Left lung (tissue), 4 donors: ENCODE measurements at regions not wholly inside any gene's neighbourhood (a gene's known extent, or its start where the extent isn't known, plus 50 kb on each side); places are given as distances from the start of the nearest gene placed in this dataset.

ENCODE experiments used
- ATAC-seq: fragments of 200-7000 bp; cut with Tn5 transposase; one replicate; pipeline ENCODE4 v1.9.1; 2020; ENCODE audit warnings: moderate library complexity
- DNase-seq, 4 donors: peaks; one replicate each; pipeline ENCODE4 v3.0.0-alpha.2; 2013 to 2020
- H3K27ac ChIP-seq, 2 donors: fragments of 200-600 bp; sonication (generic) in 1 of 2; one replicate each; pipeline versions ENCODE4 v1.5.0 to v1.8.0; 2020 to 2021
- H3K27me3 ChIP-seq, 2 donors: fragments of 200-600 bp; sonication (generic) in 1 of 2; one replicate each; pipeline versions ENCODE4 v1.5.0 to v1.8.0; 2020 to 2021
- H3K36me3 ChIP-seq, 2 donors: fragments of 200-600 bp; sonication (generic) in 1 of 2; one replicate each; pipeline versions ENCODE4 v1.5.0 to v1.8.0; 2020 to 2021
- H3K4me1 ChIP-seq, 2 donors: fragments of 200-600 bp; one replicate each; pipeline ENCODE4 v1.8.0; 2021
- H3K4me3 ChIP-seq, 2 donors: fragments of 200-600 bp; sonication (generic) in 1 of 2; one replicate each; pipeline versions ENCODE4 v1.5.0 to v1.8.0; 2020 to 2021; ENCODE audit warnings: mild to moderate bottlenecking in 1 of 2
- H3K9me3 ChIP-seq, 2 donors: fragments of 200-600 bp; sonication (generic) in 1 of 2; one replicate each; pipeline versions ENCODE4 v1.5.0 to v1.8.0; 2020 to 2021
- intact Hi-C, 2 donors: fragments of 100-400 bp; cut with DNase I; formaldehyde crosslinking; loops; one replicate each; pipeline versions ENCODE4 v1.11.2 to v1.14.2; 2022
- TF ChIP-seq, protein P1 (sequence below), 2 donors: fragments of 200-600 bp; sonication (generic) in 1 of 2; IDR thresholded peaks; one replicate each; pipeline versions ENCODE4 v1.5.0 to v1.8.0; 2021; ENCODE audit warnings: antibody characterized with exemption in 2 of 2
- donor health status: DM: no; HTN: yes; CAD: no.
- donor health status: DM: no; HTN: no; CAD: no.

GRCh38 chr18:38933322-38933721 is 1367.7 kb upstream of the CELF4 start:
- no peak overlapping the region for H3K4me3 ChIP-seq
- no peaks in the 10 kb centered on the region for H3K4me1 ChIP-seq
- no peaks in the 10 kb centered on the region for H3K9me3 ChIP-seq
- H3K27me3 ChIP-seq = no peaks in the 10 kb centered on the region
- no peak overlapping the region for H3K27ac ChIP-seq
- no peaks in the 10 kb centered on the region for H3K36me3 ChIP-seq
- DNase-seq = no peak
- intact Hi-C loops = no loop called here
- no peak for ATAC-seq
- TF ChIP-seq, protein P1, sequence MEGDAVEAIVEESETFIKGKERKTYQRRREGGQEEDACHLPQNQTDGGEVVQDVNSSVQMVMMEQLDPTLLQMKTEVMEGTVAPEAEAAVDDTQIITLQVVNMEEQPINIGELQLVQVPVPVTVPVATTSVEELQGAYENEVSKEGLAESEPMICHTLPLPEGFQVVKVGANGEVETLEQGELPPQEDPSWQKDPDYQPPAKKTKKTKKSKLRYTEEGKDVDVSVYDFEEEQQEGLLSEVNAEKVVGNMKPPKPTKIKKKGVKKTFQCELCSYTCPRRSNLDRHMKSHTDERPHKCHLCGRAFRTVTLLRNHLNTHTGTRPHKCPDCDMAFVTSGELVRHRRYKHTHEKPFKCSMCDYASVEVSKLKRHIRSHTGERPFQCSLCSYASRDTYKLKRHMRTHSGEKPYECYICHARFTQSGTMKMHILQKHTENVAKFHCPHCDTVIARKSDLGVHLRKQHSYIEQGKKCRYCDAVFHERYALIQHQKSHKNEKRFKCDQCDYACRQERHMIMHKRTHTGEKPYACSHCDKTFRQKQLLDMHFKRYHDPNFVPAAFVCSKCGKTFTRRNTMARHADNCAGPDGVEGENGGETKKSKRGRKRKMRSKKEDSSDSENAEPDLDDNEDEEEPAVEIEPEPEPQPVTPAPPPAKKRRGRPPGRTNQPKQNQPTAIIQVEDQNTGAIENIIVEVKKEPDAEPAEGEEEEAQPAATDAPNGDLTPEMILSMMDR (IDR thresholded peaks at IDR 0.05) = no peak

GRCh38 chr18:38932752-38933151 is 1367.2 kb upstream of the CELF4 start:
- Histone ChIP-seq H3K27ac (no peak overlapping the region), H3K27me3 (no peaks in the 10 kb centered on the region), H3K36me3 (no peaks in the 10 kb centered on the region), H3K9me3 (no peaks in the 10 kb centered on the region), H3K4me1 (no peaks in the 10 kb centered on the region), H3K4me3 (no peak overlapping the region)
- intact Hi-C loops = no loop called here
- DNase-seq (no peak), ATAC-seq (no peak)
- TF ChIP-seq, protein P1 (IDR thresholded peaks at IDR 0.05) = no peak

GRCh38 chr18:38931754-38932050 is 1366.1 kb upstream of the CELF4 start:
- H3K27me3 ChIP-seq = no peaks in the 10 kb centered on the region
- DNase-seq = no peak
- no peaks in the 10 kb centered on the region for H3K36me3 ChIP-seq
- H3K4me3 ChIP-seq = no peak overlapping the region
- TF ChIP-seq, protein P1 (IDR thresholded peaks at IDR 0.05) = no peak
- no peak for ATAC-seq
- H3K4me1 ChIP-seq = no peaks in the 10 kb centered on the region
- H3K27ac ChIP-seq = no peak overlapping the region
- intact Hi-C loops = no loop called here
- H3K9me3 ChIP-seq = no peaks in the 10 kb centered on the region

DNA sequence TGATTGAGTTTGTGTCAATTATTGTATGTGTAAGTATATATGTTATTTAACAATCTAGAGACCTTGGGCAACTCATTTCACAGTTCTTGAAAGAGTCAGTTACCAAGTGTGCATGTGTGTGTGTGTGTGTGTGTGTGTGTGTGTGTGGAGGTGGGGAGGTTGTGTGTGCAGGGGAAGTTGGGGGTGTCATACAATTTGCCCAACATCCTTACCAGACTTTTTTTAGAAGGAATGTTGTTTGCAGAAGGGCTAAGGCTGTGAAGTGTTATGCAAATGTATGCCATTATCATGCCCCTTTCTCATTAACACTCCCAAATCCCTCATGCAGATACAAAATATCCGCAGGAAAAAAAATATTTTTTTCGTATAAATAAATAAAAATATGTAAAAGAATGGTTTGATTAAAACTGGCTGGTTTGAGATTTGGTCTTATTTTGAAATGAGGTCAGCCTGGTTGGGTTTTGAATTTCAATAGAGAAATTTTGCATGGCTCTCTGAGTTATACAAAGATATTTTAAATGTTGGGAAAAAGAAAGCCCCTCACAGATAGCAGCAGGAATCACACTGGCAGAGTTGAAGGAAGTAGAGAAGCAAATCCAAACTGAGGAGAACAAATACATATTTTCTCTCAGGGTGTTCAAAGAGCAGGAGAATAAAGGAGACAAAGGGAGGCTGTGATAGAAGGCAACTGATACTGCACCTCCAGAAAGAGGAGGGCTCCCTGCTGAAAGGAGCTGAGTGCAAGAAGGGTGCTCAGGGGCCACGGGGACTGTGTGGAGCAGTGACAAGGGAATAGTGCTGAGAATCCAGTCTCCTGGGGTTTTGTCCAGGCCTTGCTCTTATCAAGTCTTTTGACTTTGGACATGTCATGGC is 1365.5 kb upstream of the CELF4 start:
- H3K4me3 ChIP-seq = no peak overlapping the region
- H3K27ac ChIP-seq = no peak overlapping the region
- no peaks in the 10 kb centered on the region for H3K9me3 ChIP-seq
- TF ChIP-seq, protein P1 (IDR thresholded peaks at IDR 0.05) = no peak
- intact Hi-C loops = no loop called here
- no peaks in the 10 kb centered on the region for H3K36me3 ChIP-seq
- no peaks in the 10 kb centered on the region for H3K27me3 ChIP-seq
- DNase-seq (no peak), ATAC-seq (no peak)
- no peaks in the 10 kb centered on the region for H3K4me1 ChIP-seq

GRCh38 chr18:38923540-38923939 is 1357.9 kb upstream of the CELF4 start:
- no peaks in the 10 kb centered on the region for H3K27me3 ChIP-seq
- H3K4me3 ChIP-seq = no peak overlapping the region
- H3K4me1 ChIP-seq = no peaks in the 10 kb centered on the region
- H3K27ac ChIP-seq = no peak overlapping the region
- intact Hi-C loops = no loop called here
- H3K36me3 ChIP-seq = no peaks in the 10 kb centered on the region
- TF ChIP-seq, protein P1 (IDR thresholded peaks at IDR 0.05) = no peak
- no peaks in the 10 kb centered on the region for H3K9me3 ChIP-seq
- no peak for DNase-seq
- no peak for ATAC-seq
